HG03521 (cell line): ENCODE measurements at regions not wholly inside any gene's neighbourhood (a gene's known extent, or its start where the extent isn't known, plus 50 kb on each side); places are given as distances from the start of the nearest gene placed in this dataset.

Experiments
- ATAC-seq: cut with Tn5 transposase; IDR thresholded peaks from one replicate; pipeline ENCODE4 v1.9.1; 2021; ENCODE audit warnings: mild to moderate bottlenecking, moderate library complexity; ENCODE audit not compliant: unreplicated experiment

DNA sequence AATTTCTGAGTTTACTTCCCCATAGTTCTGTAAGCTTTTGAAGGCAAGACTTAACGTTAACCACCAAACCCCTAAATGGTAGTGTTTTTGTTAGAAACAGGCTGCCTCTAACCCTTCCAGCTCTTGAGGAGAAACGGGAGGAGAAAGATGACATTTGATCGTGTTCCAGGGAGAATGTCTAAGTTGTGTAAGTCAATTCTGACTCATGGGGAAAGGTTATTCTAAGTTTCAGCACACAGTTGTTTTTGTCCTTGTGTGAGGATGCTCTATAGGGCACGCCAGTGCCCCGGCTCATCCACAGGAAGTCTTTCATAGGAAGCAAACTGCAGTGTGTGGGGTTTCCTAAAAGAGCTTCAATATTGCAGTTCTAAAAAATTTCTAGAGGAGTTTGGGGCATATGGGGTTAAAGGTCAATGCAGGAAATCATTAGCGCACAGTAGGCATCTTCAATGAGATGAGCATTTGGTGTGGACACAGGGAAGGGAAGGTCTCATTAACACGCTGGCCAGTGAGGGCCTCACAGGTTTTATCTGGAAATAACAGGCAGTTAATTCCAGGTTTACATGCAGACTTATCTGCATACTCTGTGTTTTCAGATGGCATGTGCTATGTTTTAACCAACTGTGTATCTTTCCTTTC lies 638.2 kb upstream of the IGFBP3 start:
- ATAC-seq: no peak

DNA sequence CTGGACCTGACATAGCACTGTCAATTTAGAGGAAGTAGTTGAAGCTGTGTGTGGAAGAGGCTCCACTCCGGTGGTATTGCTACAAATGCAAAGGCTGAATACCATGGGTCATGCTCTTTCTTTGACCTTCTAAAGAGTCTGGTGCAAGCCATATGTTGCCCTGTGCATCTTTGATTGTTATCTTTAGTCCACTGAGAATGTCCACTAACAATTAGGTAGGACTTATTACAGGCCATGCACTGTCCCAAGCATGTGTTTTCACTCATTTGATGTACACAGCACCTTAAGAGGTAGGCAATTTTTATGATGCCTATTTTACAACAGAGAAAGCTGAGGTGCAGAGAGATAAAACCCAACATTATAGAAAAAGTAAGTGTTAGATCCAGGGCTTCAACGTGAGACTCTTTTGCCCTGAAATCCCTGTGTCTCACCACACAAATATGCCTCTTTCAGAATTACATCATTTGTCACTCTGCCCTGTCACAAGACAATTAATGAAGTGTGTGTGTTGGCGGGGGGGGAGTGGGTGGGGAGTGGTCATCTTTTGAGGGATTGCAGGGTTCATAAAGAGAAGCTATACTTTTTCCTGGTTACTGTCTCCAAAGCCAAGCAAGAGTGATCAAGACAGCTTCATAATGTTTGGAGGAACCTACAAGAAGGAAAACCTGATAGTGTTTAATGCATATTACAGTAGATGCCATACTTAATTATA lies 637.6 kb upstream of the IGFBP3 start:
- no peak for ATAC-seq

DNA sequence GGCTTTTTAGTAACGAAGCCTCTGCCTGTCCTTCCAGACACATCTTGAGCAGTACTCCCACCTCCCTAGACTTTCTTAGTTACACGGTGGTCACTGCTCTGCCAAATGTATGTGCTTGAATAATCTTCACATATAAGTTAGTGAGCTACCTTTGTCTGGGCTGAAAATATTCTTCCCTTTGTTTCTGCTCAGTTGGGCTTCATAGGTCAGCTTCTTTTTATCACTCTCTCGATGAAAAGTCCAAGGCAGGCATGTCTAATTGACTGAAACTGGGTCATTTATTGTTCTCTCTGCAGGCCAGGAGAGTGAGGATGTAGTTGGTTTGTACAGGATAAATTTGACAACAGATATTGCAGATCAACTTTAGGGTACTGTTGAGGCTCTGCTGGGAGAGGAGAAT lies 636.7 kb upstream of the IGFBP3 start:
- ATAC-seq: no peak

DNA sequence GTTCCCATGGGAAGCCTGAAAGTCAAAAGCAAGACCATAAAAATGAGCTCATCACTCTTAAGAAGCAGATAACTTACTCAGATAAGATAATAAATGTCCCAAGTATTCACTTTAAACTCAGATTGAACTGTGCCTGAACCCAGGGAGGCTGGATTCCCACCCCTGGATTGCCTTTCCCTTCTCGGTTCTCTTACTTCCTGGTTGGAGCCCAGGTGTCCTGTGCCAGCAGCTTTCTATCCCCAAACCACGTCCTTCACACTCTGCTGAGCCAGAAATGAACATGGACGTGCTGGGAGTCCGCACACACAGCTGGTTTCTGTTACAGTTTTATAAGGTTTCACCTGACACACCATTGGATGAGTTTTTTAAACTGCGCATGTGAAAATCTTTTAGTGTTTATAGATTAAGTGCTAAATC lies 636.2 kb upstream of the IGFBP3 start:
- no peak for ATAC-seq

DNA sequence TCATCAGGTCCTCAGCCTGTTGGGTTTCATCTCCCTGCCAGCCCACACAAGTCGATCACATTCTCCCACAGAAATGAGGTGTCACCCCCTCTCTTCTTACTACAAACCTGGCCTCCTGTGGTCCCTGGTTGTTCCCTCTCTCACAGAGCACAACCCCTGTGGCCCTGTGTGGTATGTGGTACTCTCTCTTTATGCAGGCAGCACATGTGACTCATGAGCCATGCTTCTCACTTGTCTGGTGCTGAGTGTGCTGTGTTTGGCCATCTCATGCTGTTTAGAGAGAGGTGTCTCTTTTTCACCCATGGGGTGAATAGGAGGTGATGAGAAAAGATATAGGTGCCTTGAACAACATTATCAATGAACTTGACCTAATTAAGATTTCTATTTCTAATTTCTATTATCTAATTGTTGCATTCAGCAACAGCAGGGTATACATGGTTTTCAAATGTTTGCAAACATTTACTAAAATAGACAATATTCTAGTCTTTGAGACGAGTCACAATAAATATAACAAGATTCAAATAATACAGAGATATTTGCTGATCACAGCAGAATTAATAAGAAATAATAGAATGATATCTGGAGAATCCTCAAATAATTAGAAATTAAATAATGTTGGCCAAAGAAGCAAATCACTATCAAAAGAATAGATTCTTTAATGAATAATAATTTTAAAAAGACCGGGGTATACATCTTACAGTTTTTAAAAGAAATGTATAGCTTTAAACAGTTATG lies 633.8 kb upstream of the IGFBP3 start:
- ATAC-seq: no peak

DNA sequence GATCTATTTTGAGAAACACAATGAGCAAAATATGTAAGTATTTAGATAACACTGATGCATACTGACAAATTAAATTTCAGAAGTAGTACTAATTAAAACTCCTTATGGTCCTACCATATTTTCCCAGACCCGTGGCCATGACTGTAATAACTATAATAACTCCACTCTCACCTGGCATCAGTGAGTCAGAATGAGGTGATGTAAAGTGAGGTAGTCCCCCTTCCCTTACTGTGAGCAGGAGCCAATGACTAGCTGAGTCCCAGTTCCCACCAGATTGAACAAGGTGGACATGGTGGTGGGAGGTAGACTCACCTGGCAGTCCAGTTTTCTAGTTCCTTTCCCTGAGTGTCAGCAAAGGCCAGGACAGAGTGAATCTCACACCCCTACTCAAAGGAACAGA lies 630.5 kb upstream of the IGFBP3 start:
- no peak for ATAC-seq

DNA sequence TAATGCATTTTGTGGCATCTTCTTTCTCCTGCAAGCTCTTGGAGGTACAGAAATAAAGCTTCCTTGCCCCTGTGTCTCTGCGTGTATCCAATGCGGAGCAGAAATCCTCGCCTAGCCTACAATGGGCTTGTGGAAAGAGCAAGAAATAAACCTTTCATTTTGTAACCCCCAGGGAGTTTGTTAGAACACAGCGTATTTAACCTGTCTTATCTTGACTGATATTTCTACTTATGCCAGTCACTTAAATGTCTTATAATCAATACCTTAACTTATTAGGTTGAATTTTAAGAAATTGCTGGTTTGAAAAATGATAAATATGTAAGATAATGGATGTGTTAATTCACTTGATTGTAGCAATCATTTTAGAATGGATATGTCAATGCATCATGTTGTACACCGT lies 629.8 kb upstream of the IGFBP3 start:
- ATAC-seq: no peak

DNA sequence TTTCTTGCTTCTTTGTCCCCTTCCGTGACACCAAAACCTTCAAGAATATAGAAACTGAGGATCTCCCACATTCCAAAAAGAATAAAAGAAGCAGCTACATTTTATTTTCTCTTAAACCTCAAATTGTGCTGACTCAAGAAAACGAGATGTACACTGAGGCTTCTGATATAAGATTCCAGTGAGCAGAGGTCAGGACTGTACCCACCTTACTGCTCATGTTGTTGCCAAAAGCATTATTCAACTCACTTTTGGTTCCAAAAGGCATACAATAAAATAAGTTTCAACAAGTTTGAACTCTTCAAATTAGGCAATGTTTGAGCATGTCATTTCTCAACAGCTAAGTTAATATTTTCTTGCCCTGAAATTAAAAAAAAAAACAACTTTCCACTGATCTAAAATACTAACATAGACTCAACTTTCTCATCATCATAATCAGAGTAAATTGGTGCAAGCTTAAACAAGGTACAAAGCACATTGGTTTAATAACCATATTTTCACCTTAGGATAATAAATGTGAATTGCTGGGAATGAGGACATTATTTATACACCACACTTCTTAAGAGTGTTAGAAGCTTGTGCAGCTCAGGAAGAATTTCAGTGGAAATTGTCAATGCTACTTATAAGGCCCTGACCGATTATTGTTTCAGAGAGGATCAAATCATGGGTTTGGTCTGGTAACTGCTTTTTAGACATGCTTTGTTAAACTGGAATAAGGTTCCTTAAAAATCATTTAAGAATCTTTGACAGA lies 629.0 kb upstream of the IGFBP3 start:
- no peak for ATAC-seq

DNA sequence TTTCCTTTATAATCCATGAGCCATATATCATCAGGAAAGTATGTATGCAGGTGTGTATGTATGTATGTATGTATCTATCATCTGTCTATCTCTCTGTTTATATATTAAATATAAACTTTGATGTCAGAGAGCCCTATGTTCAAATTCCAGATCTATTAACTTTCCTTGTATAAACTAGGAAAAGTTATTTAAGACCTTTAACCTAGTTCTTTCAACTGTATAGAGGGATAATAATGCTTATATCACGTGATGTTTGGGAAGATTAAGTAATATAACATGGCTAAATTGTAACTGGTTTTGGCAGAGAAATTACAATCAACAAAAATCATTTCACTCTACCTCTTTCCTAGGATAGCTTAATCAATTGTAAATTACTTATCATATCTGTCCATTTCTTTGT lies 628.3 kb upstream of the IGFBP3 start:
- ATAC-seq: no peak

DNA sequence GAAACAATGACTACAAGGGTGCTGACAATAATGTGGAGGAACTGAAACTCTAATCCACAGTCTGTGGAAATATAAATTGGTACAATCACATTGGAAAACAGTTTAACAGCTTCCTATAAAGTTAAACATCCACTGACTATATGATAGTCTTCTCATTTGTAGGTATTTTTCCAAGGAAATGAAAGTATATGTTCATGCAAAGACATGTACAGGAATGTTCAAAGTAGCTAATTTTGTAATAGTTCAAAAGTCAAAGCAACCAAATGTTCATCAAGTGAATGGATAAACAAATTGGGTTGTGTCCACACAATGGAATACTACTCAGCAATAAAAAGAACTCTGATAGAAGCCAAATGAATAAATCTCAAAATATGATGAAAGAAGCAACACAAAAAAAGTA lies 626.0 kb upstream of the IGFBP3 start:
- ATAC-seq: no peak

DNA sequence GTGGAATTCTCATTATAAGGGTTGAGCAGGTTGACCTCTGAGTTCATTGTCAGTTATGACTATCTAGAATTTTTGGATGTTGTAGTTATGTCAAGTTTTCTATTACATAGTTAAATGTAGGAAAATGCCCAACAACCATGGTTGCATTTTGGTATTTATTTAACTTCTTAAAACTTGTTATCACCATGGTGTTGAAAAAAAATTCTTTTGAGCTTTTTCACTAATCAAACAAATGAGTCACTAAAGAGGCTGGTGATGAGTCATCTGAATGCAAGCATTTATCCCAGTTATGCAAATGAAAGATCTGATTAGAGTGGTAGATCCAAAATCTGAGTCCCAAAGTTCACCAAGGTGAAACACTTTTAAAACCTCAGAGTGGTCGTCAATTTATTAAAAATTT lies 624.7 kb upstream of the IGFBP3 start:
- no peak for ATAC-seq

DNA sequence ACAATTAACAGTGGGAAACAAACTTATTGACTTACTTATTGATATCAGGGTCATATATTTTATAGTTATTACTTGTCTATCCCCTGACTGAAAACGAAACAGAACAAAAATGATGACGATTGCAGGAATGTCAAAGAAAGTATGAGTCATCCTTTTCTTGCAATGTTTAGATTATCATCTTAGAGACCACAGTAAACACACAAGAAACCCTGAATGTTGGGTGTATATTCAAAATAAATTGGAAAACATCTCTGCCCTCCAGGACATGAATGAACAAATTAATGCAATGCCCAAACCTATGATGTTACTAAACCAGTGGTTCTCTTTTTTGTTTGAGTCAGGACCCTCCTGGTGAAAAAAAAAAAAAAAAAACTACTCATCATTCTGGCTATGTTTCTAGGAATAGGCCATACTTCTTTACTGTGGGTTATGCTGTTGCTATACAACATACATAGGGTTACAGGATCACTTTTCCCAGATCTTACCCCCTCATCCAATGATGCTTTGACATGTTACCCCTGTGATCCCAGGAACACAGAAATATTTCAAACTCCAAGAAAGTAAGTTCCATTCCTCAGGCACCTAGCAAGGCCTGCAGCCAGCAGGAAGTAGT lies 623.4 kb upstream of the IGFBP3 start:
- no peak for ATAC-seq

DNA sequence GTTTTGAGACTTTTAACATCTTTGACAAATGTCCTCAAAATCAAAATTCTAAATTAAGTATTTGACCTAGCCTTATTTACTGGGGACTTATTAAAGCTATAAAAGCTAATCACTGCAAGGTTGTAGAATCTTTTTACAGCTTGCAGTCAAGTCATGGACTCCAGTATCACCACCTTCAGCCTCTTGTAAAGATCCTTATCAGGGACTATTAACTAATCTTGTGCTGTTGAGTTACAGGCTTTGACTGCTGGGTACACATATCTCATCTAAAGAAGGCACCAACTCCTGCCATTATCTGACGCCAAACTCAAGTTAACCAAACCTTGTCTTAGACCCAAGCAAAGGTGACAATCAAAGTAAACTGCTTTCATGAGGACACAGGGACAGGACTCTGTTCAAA lies 621.0 kb upstream of the IGFBP3 start:
- no peak for ATAC-seq

DNA sequence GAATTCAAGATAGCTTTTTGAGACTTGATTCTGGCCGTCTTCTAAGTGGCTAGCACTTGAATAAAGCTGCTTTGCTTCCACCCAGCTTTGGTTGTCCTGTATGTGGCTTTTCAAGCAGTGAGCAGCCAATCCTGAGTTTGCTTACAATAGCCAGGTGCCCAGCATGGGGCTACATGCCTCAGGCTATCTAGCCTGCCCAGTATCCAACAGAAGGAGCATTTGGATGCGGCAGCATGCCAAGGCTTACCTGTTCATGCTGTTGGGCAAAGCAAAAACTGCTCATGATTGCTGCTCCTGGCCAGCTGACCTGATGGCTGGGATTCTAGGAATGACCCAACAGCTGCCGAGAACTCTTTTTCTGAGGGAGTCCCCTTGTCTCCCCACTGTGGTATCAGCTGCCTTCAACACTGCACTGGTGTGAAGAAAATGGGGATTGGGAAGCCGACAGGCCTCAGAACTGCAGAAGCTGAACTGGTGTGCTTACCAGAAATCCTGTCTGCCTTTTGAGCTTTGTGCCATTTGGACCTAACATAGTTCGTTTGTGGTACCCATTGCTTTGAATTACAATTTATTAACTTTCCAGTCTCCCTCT lies 618.9 kb upstream of the IGFBP3 start:
- no peak for ATAC-seq

DNA sequence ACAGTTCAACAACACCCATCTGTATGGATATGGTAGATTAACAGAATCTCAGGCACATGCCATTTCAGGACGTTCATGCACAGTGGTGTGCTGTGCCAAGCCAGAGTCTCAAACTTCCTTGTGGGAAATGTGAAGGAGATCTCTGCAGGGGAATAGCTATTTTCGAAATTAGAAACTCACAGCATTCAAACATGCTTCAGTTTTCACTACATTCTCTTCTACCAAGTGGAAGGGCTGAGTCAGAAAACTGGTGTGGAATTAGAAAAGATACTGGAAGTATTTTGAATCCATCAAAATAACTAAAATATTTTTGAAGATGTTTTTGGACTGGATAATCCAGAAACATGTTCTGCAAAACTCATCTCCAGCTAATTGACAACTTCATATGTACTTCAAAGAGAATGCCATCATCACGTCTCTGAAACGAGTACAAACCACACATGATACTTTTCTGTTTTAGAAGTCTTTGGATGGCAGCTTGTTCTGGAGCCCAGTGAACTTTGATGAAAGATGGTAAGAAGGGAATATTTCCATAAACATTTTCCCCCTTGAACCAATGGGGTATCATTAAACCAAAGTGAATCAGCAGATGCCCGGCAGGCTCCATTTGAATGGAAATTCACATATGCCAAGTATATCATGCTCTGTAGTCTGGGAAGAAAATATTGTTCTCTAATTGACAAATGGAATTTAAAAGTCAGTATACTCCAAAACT lies 616.3 kb upstream of the IGFBP3 start:
- no peak for ATAC-seq

DNA sequence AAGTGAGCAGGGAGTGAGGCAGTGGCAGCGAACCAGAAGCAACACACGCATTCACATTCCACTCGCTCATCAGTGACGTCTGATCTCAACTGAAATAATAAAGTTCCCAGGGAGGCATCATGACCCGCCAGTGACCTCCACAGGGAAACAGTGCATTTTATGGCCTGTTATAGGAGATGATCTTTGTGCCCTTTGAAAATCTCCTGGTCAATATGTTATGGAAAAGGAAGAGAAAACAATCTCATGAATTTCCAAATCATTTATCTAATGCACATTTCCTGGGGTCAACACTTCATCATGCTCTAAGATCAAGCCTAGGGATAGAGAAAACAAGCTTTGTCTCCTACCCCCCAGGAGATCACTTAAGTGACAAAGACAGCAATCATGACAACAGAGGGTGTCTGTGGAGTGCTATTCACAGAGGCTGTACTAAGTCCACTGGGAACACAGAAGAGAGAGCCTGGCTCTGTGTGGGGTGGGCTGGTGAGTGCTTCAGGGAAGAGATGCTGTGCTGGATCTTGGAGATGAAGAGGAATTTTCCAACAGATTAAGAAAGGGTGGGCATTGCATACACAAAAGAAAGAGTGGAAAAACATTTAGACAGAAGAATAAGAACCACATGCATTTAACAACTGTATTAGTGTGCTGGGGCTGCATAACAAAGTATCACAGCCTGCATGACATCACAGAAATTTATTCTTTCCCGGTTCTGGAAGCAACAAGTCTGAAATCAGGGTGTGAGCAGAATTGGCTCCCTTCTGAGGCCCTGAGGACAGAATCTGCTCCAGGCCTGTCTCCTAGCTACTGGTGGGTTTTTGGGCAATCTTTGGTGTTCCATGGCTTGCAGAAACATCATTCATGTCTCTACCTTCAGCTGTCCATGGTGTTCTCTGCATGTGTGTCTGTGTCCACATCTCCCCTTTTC lies 613.9 kb upstream of the IGFBP3 start:
- ATAC-seq: no peak

DNA sequence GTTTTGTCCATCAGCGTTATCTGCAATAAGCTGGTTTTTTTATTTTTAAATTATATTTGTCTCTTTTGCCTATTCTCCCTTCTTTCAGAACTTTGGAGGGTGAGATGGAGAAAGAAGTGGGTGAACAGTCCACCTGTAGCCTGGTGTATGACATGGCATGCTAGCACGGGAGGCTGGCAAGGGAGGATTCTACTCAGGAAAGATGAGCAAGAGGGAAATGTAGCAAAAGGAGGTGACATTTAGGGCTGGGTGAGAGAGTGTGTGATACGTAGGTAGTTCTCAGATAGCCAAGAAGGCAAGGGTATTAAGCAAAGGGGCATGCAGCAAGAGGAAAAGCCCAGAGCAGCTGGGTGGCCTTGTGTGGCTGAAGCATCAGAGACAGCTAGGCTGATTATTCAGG lies 612.9 kb upstream of the IGFBP3 start:
- no peak for ATAC-seq

DNA sequence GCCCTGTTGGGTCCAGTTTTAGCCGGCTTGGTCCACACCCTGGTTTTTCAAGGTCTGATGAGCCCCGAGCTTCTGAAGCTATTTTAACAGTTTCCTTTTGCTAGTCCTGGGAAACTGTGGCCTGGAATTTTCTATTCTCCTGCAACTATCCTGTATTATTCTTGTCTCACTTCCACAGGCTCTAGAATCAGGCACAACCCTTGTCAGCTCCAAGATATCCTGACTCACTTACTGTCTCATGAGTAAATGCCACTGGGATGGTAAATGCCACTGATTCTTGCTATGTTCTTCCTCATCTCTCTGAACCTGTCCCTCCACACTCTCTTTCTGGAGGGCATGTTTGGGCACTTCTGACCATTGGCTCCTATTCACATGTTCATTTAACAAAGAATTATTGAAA lies 611.5 kb upstream of the IGFBP3 start:
- no peak for ATAC-seq
